ENCODE measurements at regions not wholly inside any gene's neighbourhood (a gene's known extent, or its start where the extent isn't known, plus 50 kb on each side); places are given as distances from the start of the nearest gene placed in this dataset.

DNA sequence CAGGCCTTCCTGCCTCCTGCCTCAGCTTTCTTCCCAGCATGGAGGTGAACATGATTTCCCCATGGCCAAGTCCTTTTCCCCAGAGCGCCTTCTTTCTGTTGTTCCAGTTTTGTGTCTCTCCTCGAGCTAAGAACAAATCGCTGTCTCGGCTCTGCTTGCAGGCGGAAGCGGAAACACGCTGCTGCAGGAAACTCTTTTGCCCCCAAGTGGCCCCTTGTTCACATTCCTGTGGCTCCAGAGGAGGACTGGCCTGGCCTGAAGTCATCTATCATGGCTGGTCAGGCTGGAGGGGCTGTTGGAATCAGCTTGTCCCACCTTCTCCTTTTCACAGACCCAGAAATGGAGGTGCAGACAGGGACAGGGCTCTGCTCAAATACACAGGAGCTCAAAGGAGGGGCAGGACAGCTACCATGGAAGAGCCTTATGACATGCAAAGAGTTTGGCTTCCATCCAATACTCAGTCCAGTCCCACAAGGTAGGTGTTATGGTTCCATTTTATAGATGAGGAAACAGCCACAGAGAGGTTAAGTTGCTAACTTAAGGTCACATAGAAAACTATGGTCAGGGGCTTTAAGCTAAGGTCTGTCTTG lies 182.2 kb upstream of the SYT13 start:
- TF ChIP-seq, protein P1, sequence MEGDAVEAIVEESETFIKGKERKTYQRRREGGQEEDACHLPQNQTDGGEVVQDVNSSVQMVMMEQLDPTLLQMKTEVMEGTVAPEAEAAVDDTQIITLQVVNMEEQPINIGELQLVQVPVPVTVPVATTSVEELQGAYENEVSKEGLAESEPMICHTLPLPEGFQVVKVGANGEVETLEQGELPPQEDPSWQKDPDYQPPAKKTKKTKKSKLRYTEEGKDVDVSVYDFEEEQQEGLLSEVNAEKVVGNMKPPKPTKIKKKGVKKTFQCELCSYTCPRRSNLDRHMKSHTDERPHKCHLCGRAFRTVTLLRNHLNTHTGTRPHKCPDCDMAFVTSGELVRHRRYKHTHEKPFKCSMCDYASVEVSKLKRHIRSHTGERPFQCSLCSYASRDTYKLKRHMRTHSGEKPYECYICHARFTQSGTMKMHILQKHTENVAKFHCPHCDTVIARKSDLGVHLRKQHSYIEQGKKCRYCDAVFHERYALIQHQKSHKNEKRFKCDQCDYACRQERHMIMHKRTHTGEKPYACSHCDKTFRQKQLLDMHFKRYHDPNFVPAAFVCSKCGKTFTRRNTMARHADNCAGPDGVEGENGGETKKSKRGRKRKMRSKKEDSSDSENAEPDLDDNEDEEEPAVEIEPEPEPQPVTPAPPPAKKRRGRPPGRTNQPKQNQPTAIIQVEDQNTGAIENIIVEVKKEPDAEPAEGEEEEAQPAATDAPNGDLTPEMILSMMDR (IDR thresholded peaks at IDR 0.05): no peak
- no peak for TF ChIP-seq POLR2A (IDR thresholded peaks at IDR 0.05)
